Natural killer cell treated with Interleukin-12 subunit alpha and Interleukin-12 subunit beta and Interleukin-15 and Interleukin-18, amount 100 ng/mL, for 72 hours (primary cell): ENCODE measurements at regions not wholly inside any gene's neighbourhood (a gene's known extent, or its start where the extent isn't known, plus 50 kb on each side); places are given as distances from the start of the nearest gene placed in this dataset.
"Not testable (repeated sequence)": the region's sequence is repeated elsewhere in the genome, so short reads cannot be mapped to it uniquely, and the experiment has no call there.

Source experiments
- ATAC-seq, 2 donors: fragments of 150-1000 bp; cut with Tn5 transposase in 1 of 2; sonication (Bioruptor Pico), chemical (Tn5 transposase) in 1 of 2; 2 replicates each; pipeline ENCODE4 v1.10.0; 2021
- DNase-seq: peaks from one replicate; pipeline ENCODE4 v3.0.0; 2022; ENCODE audit warnings: low spot score
- H3K27ac Mint-ChIP-seq, 2 donors: 1 replicate in 1 of 2; 2 replicates in 1 of 2; pipeline ENCODE4 v1.8.0; 2022; ENCODE audit warnings: mixed read lengths in 2 of 2, mild to moderate bottlenecking in 1 of 2, moderate library complexity in 1 of 2
- H3K27me3 Mint-ChIP-seq, 2 donors: 1 replicate in 1 of 2; 2 replicates in 1 of 2; pipeline ENCODE4 v1.8.0; 2022; ENCODE audit warnings: mixed read lengths in 2 of 2
- H3K36me3 Mint-ChIP-seq: one replicate; pipeline ENCODE4 v1.8.0; 2022; ENCODE audit warnings: mixed read lengths
- H3K4me1 Mint-ChIP-seq, 2 donors: 1 replicate in 1 of 2; 2 replicates in 1 of 2; pipeline ENCODE4 v1.8.0; 2022; ENCODE audit warnings: low read depth in 2 of 2, mixed read lengths in 2 of 2, mild to moderate bottlenecking in 1 of 2
- H3K4me3 Mint-ChIP-seq: one replicate; pipeline ENCODE4 v1.8.0; 2022; ENCODE audit warnings: mixed read lengths
- H3K9me3 Mint-ChIP-seq: 2 replicates; pipeline ENCODE4 v1.8.0; 2022; ENCODE audit warnings: mixed read lengths

DNA sequence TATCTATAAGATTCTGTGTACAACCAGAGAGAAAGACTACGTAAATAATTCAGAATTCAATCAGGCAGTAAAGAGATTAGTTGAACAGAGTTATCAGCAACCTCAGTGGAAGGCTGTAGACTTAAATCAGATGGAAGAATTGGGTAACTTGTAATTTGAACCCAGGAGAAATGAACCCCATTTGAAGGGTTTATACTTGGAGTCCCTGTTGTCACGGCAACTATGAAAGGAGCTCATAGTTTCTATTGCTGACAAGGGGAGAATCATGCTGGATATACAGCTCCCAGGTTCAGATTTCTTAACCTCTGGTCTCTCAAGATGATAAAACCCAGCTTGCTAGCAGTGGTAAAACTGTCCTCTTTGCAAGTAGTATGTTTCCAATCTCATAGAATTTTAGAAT lies 54.4 kb upstream of the BMP4 start:
- DNase-seq (no peak), ATAC-seq (no peak)
- H3K36me3 Mint-ChIP-seq: peaks cover 4% of the 10 kb centered on the region
- H3K4me3 Mint-ChIP-seq: no peak overlapping the region
- H3K27me3 Mint-ChIP-seq: no peaks in the 10 kb centered on the region
- H3K4me1 Mint-ChIP-seq: no peaks in the 10 kb centered on the region
- no peak overlapping the region for H3K27ac Mint-ChIP-seq
- H3K9me3 Mint-ChIP-seq: peaks cover 14% of the 10 kb centered on the region

DNA sequence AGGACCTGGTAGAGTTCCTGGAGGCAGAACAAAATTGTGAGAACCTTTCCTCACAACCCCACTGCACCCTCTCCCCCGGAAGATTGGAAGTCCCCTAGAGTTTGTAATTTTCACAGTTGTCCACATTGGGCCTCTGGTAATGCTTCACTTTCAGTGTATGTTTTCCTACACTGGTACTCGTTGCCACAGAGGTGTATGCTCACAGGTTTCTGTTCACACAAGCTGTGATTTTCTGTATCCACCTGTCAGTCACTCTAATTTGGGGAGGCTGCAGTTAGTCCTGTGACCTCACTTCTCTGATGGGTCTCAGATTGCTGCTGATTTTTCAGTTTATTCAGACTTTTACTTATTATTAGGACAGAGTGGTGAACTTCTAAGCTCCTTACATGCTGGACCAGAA lies 66.4 kb upstream of the BMP4 start:
- Mint-ChIP-seq H3K4me3 (no peak overlapping the region), H3K36me3 (no peaks in the 10 kb centered on the region), H3K4me1 (no peaks in the 10 kb centered on the region), H3K27me3 (no peaks in the 10 kb centered on the region), H3K9me3 (peaks cover 12% of the 10 kb centered on the region), H3K27ac (no peak overlapping the region)
- ATAC-seq (no peak), DNase-seq (no peak)

DNA sequence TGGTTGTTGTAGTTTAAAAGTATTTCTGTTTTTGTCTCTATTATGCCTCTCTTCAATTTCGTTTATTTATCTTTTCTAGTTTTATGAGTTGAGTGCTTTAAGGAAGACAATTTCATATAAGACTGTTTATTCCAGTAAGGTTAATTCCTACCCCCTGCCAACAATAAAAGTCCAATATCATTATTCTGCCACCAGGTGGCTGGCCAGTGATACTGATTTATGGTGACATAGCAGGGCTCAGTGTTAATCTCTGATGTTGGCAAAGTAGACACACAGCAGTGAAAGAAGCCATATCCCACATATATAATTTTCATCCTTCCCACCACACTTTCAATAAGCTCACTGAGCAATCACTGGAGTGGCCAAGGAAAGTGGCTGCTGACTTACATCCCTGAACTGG lies 69.0 kb upstream of the BMP4 start:
- Mint-ChIP-seq H3K9me3 (peaks cover 8% of the 10 kb centered on the region), H3K27me3 (no peaks in the 10 kb centered on the region), H3K4me1 (no peaks in the 10 kb centered on the region), H3K4me3 (no peak overlapping the region), H3K27ac (no peak overlapping the region), H3K36me3 (no peaks in the 10 kb centered on the region)
- ATAC-seq (no peak), DNase-seq (no peak)

DNA sequence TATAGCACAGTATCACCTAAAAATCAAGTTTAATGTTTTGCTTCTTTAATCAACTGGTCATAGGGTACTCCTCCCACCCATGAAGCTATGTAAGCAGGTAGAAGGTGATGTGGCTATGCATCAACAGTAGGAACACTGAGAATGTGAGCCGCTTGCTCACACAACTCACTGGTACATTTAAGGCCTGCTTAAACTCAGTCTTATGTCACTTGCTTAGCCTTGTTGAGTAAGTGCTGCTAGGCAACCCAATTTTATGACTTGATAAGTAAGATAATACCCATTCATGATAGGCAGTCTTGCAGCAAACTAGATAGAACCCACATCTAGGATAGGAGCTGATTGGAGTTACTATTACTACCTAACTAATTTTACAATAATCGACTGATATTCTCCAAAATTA lies 70.0 kb upstream of the BMP4 start:
- Mint-ChIP-seq H3K36me3 (no peaks in the 10 kb centered on the region), H3K4me3 (no peak overlapping the region), H3K4me1 (no peaks in the 10 kb centered on the region), H3K27me3 (no peaks in the 10 kb centered on the region), H3K27ac (no peak overlapping the region), H3K9me3 (peaks cover 7% of the 10 kb centered on the region)
- ATAC-seq (no peak), DNase-seq (no peak)

DNA sequence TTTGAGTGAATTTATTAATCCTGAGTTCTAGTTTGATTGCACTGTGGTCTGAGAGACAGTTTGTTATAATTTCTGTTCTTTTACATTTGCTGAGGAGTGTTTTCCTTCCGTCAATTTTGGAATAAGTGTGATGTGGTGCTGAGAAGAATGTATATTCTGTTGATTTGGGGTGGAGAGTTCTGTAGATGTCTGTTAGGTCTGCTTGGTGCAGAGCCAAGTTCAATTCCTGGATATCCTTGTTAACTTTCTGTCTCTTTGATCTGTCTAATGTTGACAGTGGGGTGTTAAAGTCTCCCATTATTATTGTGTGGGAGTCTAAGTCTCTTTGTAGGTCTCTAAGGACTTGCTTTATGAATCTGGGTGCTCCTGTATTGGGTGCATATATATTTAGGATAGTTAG lies 74.4 kb upstream of the BMP4 start:
- not testable (repeated sequence) for H3K27me3 Mint-ChIP-seq, DNase-seq, H3K4me3 Mint-ChIP-seq, H3K27ac Mint-ChIP-seq, H3K36me3 Mint-ChIP-seq, ATAC-seq, H3K4me1 Mint-ChIP-seq
- peaks cover 13% of the 10 kb centered on the region for H3K9me3 Mint-ChIP-seq

DNA sequence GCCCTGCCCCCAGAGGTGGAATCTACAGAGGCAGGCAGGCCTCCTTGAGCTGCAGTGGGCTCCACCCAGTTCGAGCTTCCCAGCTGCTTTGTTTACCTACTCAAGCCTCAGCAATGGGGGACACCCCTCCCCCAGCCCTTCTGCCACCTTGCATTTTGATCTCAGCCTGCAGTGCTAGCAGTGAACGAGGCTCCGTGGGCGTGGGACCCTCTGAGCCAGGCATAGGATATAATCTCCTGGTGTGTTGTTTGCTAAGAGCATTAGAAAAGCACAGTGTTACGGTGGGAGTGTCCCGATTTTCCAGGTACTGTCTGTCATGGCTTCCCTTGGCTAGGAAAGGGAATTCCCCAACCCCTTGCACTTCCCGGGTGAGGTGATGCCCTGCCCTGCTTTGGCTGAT lies 76.7 kb upstream of the BMP4 start:
- ATAC-seq, H3K4me3 Mint-ChIP-seq, H3K36me3 Mint-ChIP-seq, H3K27ac Mint-ChIP-seq, H3K4me1 Mint-ChIP-seq, DNase-seq, H3K27me3 Mint-ChIP-seq: not testable (repeated sequence)
- peaks cover 17% of the 10 kb centered on the region for H3K9me3 Mint-ChIP-seq

DNA sequence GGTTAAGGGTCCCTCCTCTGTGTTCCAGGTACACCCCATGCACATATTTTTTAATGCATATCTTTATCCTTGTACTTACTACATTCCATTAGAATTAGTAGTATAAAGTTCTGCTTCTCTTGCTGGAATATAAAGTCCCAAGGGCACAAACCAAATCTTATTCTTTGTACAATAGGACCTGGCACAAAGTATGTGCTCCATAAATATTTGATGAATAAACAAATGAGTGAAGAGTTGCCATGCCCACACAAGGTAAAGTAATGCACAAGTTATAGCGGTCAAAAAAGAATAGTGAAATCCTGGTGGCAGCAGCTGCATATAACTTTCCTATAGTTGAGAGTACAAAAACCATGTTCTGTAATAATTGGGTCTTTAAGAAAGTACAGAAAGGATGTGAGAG lies 82.1 kb upstream of the BMP4 start:
- no peaks in the 10 kb centered on the region for H3K27me3 Mint-ChIP-seq
- no peak for DNase-seq
- no peak overlapping the region for H3K27ac Mint-ChIP-seq
- peaks cover 8% of the 10 kb centered on the region for H3K9me3 Mint-ChIP-seq
- no peaks in the 10 kb centered on the region for H3K4me1 Mint-ChIP-seq
- H3K4me3 Mint-ChIP-seq: no peak overlapping the region
- peaks cover 12% of the 10 kb centered on the region for H3K36me3 Mint-ChIP-seq
- no peak for ATAC-seq

DNA sequence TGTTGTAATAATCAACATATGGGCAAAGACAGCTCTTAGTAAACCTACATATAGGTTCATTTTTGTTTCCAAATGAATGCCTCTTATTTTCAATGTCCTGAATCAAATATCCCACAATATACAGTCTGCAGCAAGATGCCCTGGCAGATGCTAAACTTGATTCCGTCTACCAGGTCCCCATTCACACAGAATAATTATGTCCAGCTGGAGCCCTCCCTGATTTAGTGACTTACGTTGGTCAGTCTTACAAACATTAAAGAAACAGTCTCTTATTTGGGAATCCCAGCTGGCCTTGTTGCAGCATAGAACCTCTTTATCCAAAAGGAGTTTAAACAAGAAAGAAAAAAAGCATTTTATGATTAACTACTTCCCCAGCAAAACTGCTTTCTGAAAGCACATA lies 82.7 kb upstream of the BMP4 start:
- H3K9me3 Mint-ChIP-seq: peaks cover 8% of the 10 kb centered on the region
- H3K27ac Mint-ChIP-seq: no peak overlapping the region
- DNase-seq (no peak), ATAC-seq (no peak)
- H3K27me3 Mint-ChIP-seq: no peaks in the 10 kb centered on the region
- H3K36me3 Mint-ChIP-seq: peaks cover 12% of the 10 kb centered on the region
- no peak overlapping the region for H3K4me3 Mint-ChIP-seq
- H3K4me1 Mint-ChIP-seq: no peaks in the 10 kb centered on the region

DNA sequence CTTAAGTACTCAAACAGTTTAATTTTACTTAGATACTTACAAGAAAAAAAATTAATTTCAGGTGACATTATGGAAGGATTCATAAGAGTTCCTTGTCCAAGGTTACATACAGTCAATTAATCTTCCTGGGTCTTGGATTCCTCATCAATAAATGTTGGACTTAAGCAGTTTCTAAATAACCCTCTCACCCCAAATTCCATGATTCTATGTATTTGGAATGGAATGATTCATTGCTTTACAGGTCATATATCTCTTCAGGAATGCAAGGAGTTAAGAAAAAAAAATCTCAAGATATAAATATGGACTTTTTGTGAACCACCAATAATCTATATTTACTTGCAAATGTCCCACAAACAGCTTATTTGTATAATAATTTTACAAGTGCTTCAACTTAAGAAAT lies 84.2 kb upstream of the BMP4 start:
- DNase-seq: no peak
- Mint-ChIP-seq H3K27me3 (no peaks in the 10 kb centered on the region), H3K36me3 (peaks cover 7% of the 10 kb centered on the region), H3K27ac (no peak overlapping the region), H3K9me3 (peaks cover 4% of the 10 kb centered on the region), H3K4me1 (no peaks in the 10 kb centered on the region), H3K4me3 (no peak overlapping the region)
- ATAC-seq: no peak

DNA sequence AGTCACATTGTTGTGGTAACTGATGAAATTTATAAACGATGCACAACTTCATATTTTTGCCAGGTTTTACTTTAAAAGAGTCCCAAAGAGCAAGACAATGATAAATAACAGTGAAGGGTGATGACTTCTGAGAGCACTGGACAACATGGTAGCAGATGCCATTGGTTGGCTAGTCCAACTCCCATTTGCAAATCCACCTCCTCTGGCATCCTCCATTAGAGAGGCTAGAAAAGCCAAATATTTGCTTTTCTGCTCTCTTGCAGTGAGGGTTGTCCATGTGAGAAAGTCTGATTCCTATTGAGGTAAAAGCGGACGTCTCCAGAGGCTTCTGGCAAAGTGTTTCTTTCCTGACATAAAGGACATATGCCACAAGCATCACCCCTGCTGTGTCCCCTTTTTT lies 89.6 kb upstream of the BMP4 start:
- DNase-seq: no peak
- ATAC-seq: no peak
- Mint-ChIP-seq H3K4me3 (no peak overlapping the region), H3K9me3 (peaks cover 4% of the 10 kb centered on the region), H3K27ac (no peak overlapping the region), H3K27me3 (no peaks in the 10 kb centered on the region), H3K4me1 (no peaks in the 10 kb centered on the region), H3K36me3 (no peaks in the 10 kb centered on the region)

DNA sequence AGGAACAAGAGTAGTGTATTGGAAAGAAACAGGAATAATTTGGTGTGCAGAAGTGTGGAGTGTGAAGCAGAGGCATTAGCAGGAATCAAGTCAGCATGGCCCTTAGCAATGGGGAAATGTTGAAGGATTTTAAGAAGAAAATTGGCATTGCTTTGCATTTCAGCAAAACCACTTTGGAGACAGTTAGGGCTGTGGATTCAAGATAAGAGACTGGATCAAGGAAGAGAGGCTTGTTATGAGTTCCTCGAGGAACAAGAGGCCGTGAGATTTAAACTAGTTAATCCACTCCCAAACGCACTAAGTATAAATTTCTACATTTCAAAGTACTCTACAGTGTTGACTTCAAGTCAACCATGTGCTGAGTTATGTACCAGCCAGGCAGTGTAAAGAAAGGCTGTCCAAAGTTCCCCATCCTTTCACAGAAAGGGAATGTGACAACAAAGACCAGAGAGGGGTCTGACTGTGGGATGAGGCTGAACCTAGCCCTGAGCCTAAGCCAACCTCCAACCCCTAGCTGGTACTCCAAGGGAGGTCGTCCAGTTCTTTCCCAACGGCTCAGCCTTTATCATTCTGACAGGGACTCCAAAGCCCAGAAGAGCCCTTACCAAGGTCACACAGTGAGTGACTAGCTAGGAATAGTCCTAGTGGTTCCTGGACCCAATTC lies 91.2 kb upstream of the BMP4 start:
- Mint-ChIP-seq H3K36me3 (no peaks in the 10 kb centered on the region), H3K27me3 (no peaks in the 10 kb centered on the region), H3K4me3 (no peak overlapping the region), H3K9me3 (peaks cover 7% of the 10 kb centered on the region), H3K4me1 (no peaks in the 10 kb centered on the region), H3K27ac (no peak overlapping the region)
- ATAC-seq (no peak), DNase-seq (no peak)

DNA sequence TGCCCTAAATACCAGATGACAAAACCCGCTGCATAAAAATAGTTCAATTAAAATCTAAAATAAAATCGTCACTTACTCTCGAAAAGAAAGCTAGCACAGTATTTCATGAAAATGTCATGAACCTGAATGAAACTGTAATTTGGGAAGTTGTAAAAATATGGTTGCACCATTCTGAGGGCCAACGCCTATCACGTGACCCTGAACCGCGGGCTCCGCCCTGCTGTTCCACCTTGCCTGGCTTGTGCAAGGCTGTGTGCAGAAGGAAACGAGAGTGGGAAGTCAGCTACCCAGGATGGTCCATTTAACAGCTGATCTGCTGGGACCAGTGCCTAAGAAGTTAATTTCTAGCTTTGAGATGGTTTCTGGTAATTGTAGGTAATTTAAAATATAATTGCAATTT lies 91.7 kb upstream of the BMP4 start:
- DNase-seq (no peak), ATAC-seq (no peak)
- Mint-ChIP-seq H3K4me3 (no peak overlapping the region), H3K27me3 (no peaks in the 10 kb centered on the region), H3K36me3 (no peaks in the 10 kb centered on the region), H3K9me3 (peaks cover 7% of the 10 kb centered on the region), H3K4me1 (no peaks in the 10 kb centered on the region), H3K27ac (no peak overlapping the region)

DNA sequence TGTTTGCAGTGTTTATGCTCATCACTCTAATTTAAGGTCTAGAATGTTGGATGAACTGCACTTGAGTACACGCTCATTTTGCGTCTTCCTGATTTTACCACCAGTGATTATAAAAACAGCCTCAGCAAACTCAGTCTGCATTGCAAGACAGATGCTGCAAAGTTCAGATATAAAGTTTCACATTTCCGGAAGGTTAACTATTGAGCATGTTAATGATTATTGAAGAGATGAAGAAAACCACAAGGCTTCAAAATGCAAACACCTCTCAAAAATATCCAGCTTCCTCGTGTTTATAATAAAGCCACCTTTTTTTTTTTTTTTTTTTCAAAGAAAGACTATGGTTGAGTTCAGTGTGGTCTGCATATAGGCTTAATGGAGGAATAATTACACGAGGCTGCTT lies 92.1 kb upstream of the BMP4 start:
- Mint-ChIP-seq H3K27me3 (no peaks in the 10 kb centered on the region), H3K4me1 (no peaks in the 10 kb centered on the region), H3K36me3 (no peaks in the 10 kb centered on the region), H3K27ac (no peak overlapping the region), H3K9me3 (peaks cover 7% of the 10 kb centered on the region), H3K4me3 (no peak overlapping the region)
- ATAC-seq (no peak), DNase-seq (no peak)

DNA sequence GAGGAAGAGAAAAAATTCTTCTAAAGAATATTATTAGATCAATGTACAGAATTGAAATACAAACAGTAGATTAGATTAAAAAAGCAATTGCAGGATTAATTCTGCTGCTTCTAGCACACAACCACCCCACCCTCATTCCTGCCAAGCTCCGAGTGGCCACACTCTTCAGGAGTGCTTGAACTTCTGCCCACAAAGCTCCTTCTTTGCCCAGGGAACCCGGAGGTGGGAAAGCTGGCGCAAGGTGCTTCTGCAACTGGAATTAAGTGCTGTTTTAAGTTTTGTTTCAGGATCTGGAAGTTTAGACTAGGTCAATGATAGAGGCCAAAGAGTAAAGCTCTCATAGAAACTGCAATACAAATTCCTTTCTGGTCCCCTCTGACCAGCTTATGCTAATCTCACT lies 94.1 kb upstream of the BMP4 start:
- no peak overlapping the region for H3K4me3 Mint-ChIP-seq
- H3K27me3 Mint-ChIP-seq: no peaks in the 10 kb centered on the region
- no peaks in the 10 kb centered on the region for H3K4me1 Mint-ChIP-seq
- no peak overlapping the region for H3K27ac Mint-ChIP-seq
- peaks cover 11% of the 10 kb centered on the region for H3K9me3 Mint-ChIP-seq
- DNase-seq (no peak), ATAC-seq (no peak)
- no peaks in the 10 kb centered on the region for H3K36me3 Mint-ChIP-seq

DNA sequence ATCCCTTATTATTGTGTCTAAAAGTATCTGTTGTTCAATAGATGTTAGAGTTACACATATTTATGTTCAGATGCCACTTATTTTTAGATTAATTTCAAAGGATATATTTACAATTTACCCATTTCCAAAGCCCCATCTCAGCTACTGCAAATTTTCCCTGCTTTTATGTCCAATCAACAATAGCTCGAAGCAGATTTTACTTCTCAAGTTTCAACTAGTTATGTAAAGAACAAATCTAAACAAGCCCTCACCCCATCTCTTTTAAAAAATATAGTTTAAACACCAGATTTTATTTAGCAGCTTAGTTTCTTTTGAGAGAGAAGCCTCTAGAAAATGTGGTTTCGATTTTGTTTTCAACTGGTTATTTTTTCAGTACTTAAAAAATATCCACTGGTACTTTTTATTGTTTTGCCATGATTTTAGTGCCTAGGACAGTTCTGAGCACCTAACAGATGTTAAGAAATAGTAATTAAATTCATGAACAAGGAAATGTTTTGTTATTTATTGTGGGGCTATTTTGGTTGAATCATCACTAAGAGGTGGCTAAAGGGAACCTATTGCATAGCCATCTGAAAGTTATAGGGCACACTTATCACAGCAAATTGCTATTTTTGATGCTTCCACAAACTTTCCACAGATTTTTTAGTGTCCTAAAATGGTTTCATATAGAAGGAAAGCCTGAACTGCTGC lies 96.2 kb upstream of the BMP4 start:
- DNase-seq (no peak), ATAC-seq (no peak)
- H3K4me1 Mint-ChIP-seq: no peaks in the 10 kb centered on the region
- no peaks in the 10 kb centered on the region for H3K27me3 Mint-ChIP-seq
- H3K27ac Mint-ChIP-seq: no peak overlapping the region
- H3K4me3 Mint-ChIP-seq: no peak overlapping the region
- H3K9me3 Mint-ChIP-seq: peaks cover 10% of the 10 kb centered on the region
- H3K36me3 Mint-ChIP-seq: no peaks in the 10 kb centered on the region
